GM12892 (cell line): ENCODE measurements at regions not wholly inside any gene's neighbourhood (a gene's known extent, or its start where the extent isn't known, plus 50 kb on each side); places are given as distances from the start of the nearest gene placed in this dataset.

Experiments
- POLR2A ChIP-seq: IDR thresholded peaks from 2 replicates; pipeline ENCODE4 v1.6.1; 2011; ENCODE audit warnings: low read depth, low read length, control low read depth
- POLR2AphosphoS5 ChIP-seq: IDR thresholded peaks from 2 replicates; pipeline ENCODE4 v1.6.1; 2011; ENCODE audit warnings: low read depth, low read length, control low read depth
- TAF1 ChIP-seq: IDR thresholded peaks from 2 replicates; pipeline ENCODE4 v1.6.1; 2011; ENCODE audit warnings: low read depth, mild to moderate bottlenecking, control low read depth, low read length, borderline replicate concordance

DNA sequence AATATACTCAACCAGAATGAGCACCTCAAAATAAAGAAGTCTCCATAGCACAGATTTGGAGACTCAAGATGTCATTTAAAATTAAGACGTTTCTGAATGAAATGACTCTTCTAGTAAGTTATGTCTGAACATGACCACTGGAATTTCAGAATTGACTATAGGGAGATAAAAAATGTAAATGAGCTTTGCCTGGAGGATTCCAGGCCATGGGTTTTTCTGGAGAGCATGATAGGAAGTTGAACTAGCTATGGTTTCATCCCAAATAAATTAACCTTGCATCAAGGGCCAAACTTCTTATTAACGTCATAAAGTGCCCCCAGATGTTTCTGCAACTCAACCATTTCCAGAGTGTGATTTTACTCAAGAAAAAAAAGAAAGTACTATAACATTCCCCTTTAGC lies 222.6 kb upstream of the NR2F2 start:
- no peak for TF ChIP-seq POLR2A
- TF ChIP-seq POLR2AphosphoS5: no peak
- no peak for TF ChIP-seq TAF1
